ENCODE measurements at regions not wholly inside any gene's neighbourhood (a gene's known extent, or its start where the extent isn't known, plus 50 kb on each side); places are given as distances from the start of the nearest gene placed in this dataset.
A peak's percentile ranks its signal among the peaks of the same experiment; 100 is the strongest.

DNA sequence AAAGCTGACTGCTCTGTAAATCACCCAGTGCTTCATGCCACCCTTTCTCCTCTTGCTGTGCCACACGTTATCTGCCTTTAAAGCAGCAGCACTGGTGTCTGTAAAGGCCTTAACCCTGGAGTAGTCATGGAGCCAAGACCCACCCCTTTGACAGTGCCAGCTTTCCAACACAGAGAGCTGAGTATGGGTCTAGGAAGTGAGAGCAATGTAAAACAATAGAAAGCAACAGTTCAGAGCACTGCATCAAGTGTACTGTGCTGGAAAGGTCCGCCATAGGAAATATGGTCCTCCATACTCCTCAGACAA is 139.5 kb downstream of the DAD1 start:
- no peak for DNase-seq

- DNase-seq = no peak
These were observed 140.0 kb downstream of the DAD1 start for GRCh38 chr14:22448905-22449599.

DNA sequence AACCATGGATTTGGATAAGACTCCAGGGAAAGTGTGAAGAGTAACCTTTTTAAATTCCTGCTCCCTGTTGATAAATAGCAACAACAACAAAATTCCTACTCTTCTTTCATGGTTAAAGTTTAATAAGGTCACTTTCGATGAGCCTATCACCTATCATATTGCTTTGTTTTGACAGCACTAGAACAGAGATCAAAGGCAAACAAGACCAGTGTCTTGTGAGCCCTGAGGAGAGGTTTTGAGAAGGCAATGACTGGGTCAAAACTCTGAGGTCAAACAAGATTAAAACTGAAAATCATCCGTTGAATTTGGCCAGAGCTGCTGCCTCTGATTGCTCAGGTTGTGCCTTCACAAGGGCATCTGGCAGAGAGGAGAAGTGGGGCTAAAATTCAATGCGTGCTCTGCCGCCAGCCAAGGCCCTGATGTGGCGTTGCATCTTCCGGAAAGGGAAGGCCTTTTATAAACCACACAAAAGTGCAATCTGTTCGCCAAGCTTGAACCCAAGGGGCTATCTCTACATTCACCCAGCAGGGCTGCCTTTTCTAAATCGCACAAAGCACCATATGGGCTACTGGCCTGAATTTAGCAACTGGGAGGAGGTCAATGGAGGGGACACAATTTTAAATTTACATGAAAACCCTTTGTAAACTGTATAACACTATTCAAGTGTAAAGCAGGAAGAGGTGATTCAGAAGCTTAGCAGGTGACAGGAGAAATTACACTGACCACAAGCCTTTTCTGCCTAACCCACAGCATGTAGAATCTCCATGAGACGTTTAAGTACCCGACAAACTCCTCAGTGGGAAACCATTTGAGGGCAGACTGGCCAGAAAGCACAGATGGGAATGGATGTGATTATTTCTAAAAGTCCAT is 140.8 kb downstream of the DAD1 start:
- no peak for DNase-seq

DNA sequence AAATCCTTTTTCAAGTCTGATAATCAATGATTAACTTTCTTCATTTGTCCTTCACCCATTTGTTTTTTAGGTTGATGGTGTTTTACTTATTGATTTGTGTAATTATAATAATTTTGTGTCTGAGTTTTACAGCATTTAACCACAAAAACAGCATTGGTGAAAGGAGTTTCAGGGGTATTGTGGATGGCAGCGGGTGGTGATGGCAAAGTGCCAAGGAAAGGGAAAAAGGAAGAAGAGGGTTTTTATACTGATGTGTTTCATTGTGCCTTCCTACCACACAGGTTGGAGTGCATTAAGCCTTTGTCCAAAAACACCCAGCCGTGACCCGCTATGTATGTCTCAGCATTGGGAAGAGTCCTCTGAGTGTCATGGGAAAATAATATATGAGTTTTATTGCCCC is 150.3 kb downstream of the DAD1 start:
- no peak for DNase-seq

DNA sequence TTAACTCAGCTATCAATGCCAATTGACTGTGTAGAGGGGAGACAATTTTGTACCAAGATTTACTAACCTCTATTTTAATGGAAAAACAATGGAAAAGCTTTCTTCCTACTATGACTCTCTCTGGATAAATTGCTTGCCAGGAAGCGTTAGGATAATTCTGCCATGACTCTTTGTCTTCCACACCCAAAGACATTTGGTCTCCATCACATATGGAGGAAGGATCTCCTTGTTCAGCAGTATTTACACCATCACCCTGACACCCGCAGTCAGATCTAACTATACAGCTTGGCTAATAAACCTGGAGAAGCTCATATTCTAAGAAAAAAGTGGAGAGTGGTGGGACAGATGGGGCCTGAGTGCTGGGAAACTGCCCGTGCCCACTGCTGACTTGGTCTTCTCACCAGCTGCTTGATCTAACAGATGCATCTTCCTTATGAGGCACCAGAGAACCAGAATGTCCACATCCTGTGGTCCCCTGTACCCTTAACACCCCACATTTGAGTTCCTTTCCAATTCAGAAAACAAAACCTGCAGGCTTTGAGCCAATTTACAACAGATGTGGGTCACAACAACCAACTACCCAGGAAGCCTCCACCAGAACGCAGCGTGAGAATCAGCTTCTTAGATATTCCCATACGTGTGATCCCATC is 154.0 kb downstream of the DAD1 start:
- no peak for DNase-seq

GRCh38 chr14:22434030-22434429 is 155.0 kb downstream of the DAD1 start:
- no peak for DNase-seq

GRCh38 chr14:22433069-22433468 is 156.0 kb downstream of the DAD1 start:
- DNase-seq = no peak

GRCh38 chr14:22432348-22432976 is 156.6 kb downstream of the DAD1 start:
- peak; percentile 46 for DNase-seq

- DNase-seq = no peak
These were observed 159.3 kb downstream of the DAD1 start for GRCh38 chr14:22429546-22430294.

GRCh38 chr14:22428700-22429291 is 160.2 kb downstream of the DAD1 start:
- no peak for DNase-seq

DNA sequence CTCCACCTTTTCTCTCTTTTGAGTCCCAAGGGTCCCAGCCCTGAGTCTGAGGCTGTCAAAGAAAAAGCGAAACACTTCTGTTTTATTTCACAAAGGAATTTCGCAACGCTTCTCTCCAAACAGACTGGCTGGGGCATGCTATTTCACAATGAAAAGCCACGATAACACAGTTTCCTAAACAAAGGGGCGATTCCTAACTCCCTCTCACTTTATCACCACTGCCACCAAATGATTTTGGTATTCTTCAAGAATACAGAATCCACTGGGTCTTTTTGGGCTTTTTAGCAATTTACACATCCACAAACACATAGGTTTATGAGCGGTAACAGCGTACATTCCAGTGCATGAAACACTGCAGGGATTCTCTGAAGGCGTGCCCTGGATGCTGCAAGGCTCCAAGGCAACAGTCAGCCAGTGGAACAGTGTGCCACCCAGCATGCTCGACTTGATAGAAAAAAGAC is 161.2 kb downstream of the DAD1 start:
- no peak for DNase-seq

GRCh38 chr14:22426711-22427110 is 162.3 kb downstream of the DAD1 start:
- no peak for DNase-seq

DNA sequence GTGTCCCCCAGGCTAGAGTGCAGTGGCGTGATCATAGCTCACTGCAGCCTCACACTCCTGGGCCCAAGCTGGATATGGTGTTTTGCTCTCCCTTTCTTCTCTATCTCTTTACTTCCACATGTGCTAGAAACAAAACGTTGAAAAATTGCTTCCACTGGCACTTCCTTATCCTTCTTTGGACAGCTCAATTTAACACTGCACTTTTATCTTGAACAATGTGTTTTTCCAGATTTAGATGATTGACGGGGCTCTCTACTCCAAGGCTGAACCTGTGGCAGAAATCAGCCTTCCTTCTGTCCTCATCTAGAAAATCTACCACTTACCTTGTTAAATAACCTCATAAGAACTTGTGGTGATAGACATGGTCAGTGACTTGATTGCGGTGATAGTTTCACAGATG is 165.1 kb downstream of the DAD1 start:
- no peak for DNase-seq

DNA sequence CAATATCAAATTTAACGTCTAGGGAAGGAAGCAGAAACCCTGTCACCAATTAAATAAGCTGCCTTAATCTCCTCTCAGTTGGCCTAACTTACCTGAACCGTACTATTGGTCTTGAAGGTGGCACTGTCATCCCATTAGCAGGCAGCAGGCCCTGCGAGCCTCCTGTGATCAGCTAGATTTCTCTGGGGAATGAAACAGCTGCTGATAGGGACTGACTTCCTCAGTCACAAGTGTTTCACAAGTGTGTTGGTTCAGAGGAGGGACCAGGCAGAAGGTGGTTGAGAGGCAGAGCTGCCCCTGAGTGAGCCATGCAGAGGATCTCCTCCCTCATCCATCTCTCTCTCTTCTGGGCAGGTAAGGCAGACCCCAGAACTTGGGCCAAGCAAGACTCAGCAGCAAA is 166.8 kb downstream of the DAD1 start:
- DNase-seq = no peak

DNA sequence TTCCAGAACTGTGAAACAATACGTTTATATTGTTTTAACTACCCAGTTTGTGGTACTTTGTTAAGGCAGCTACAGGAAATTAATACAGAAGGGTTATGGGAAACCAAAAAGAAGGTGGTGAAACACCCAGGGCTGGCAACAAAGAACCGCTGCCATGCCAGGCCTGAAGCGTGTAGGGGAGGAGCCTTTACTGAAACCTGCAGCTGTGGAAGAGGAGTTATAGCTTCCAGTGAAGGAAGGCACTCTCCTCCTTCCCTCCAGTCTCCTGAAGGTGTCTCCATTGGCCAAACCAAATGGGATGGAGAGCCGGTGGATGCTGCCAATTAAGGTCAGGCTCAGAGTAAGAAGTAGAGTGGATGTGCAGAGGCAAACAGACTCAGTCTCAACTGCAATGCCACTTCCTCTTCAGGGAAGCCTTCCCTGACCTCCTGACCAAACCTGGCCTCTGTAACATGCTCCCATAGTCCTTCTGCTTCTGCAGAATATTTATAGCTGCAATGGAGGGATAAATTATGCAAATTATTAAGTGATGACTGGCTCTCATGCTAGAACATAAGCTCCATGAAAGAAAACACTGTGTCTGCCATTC is 168.3 kb downstream of the DAD1 start:
- no peak for DNase-seq

DNA sequence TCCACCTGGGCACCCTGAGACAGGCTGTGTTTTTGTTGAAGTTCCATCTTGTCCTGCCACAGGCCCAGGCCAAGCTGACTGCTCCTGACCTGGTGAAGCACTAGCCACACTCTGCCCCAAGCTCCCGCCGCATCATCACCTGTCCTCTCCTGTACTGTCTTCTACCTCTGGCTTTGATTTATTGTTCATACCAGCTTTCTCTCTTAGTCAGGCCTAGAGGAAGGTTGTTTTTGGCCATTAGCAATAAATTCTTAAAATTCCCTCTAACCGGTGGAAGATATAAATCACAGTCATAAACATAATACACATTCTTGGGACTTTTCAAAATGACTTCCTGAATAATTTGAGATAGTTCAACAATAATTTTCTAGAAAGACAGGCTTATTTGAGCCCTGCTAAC is 169.4 kb downstream of the DAD1 start:
- DNase-seq = no peak

- no peak for DNase-seq
These were observed 170.4 kb downstream of the DAD1 start for GRCh38 chr14:22418631-22419030.

- no peak for DNase-seq
These were observed 171.1 kb downstream of the DAD1 start for GRCh38 chr14:22417914-22418313.

GRCh38 chr14:22416193-22416592 is 172.8 kb downstream of the DAD1 start:
- DNase-seq = no peak

- DNase-seq = no peak
These were observed 173.4 kb downstream of the DAD1 start for GRCh38 chr14:22415605-22415959.

GRCh38 chr14:22414876-22415604 is 174.0 kb downstream of the DAD1 start:
- no peak for DNase-seq

Measured in right kidney (tissue), 1 donor.